HepG2 (cell line): ENCODE measurements at regions not wholly inside any gene's neighbourhood (a gene's known extent, or its start where the extent isn't known, plus 50 kb on each side); places are given as distances from the start of the nearest gene placed in this dataset.

Source experiments
- AGO1 ChIP-seq: fragments of 200-400 bp; formaldehyde crosslinking; IDR thresholded peaks from 2 replicates; pipeline ENCODE4 v1.6.1; 2017; ENCODE audit warnings: mild to moderate bottlenecking, low read depth, low read length, moderate library complexity; ENCODE audit not compliant: poor library complexity, severe bottlenecking
- CEBPB ChIP-seq: IDR thresholded peaks from 2 replicates; pipeline ENCODE4 v1.6.1; 2011; ENCODE audit warnings: low read depth, low read length, improper control_type of control experiment, borderline replicate concordance
- CTCF ChIP-seq: sonication (generic); formaldehyde crosslinking; IDR thresholded peaks from 2 replicates; pipeline ENCODE4 v1.5.0; 2020; ENCODE audit warnings: mild to moderate bottlenecking, missing genetic modification reagents, moderate library complexity
- FOXJ3 ChIP-seq: sonication (generic); formaldehyde crosslinking; IDR thresholded peaks from 2 replicates; pipeline ENCODE4 v1.4.0; 2020; ENCODE audit warnings: missing genetic modification reagents, mild to moderate bottlenecking, borderline replicate concordance
- FOXM1 ChIP-seq: sonication (generic); formaldehyde crosslinking; IDR thresholded peaks from 2 replicates; pipeline ENCODE4 v1.5.0; 2020; ENCODE audit warnings: missing genetic modification reagents
- POLR2AphosphoS5 ChIP-seq: IDR thresholded peaks from 2 replicates; pipeline ENCODE4 v1.6.1; 2012; ENCODE audit warnings: low read depth, low read length
- U2AF1 ChIP-seq: fragments of 200-400 bp; formaldehyde crosslinking; optimal IDR thresholded peaks from 2 replicates; pipeline ENCODE3; 2017; ENCODE audit warnings: mild to moderate bottlenecking, low read depth, low read length
- ZMYM4 ChIP-seq: sonication (generic); formaldehyde crosslinking; IDR thresholded peaks from 2 replicates; pipeline ENCODE4 v1.8.1; 2023; ENCODE audit warnings: mild to moderate bottlenecking, missing genetic modification reagents
- ZNF207 ChIP-seq: fragments of 450-650 bp; IDR thresholded peaks from 2 replicates; pipeline ENCODE4 v1.6.1; 2016; ENCODE audit warnings: antibody characterized with exemption, borderline replicate concordance
- ZZZ3 ChIP-seq: sonication (generic); formaldehyde crosslinking; IDR thresholded peaks from 2 replicates; pipeline ENCODE4 v1.4.0; 2020; ENCODE audit warnings: missing genetic modification reagents, mild to moderate bottlenecking, borderline replicate concordance
- TF ChIP-seq, protein P1 (sequence below): sonication (generic); formaldehyde crosslinking; IDR thresholded peaks from 2 replicates; pipeline ENCODE4 v1.4.0; 2020; ENCODE audit warnings: missing genetic modification reagents, low read depth, mild to moderate bottlenecking, borderline replicate concordance
- TF ChIP-seq, protein P2 (sequence below), 2 experiments: IDR thresholded peaks; 2 replicates each; pipeline ENCODE4 v1.6.1; 2011 to 2012; ENCODE audit warnings: low read length in 2 of 2, borderline replicate concordance in 1 of 2, low read depth in 1 of 2, mild to moderate bottlenecking in 1 of 2, moderate library complexity in 1 of 2
- TF ChIP-seq, protein P3 (sequence below), 2 experiments: sonication (generic) in 1 of 2; formaldehyde crosslinking in 1 of 2; IDR thresholded peaks; 2 replicates each; pipeline versions ENCODE4 v1.5.1 to v1.6.1; 2011 to 2020; ENCODE audit warnings: borderline replicate concordance in 1 of 2, low read depth in 1 of 2, low read length in 1 of 2, mild to moderate bottlenecking in 1 of 2, missing genetic modification reagents in 1 of 2, moderate library complexity in 1 of 2

DNA sequence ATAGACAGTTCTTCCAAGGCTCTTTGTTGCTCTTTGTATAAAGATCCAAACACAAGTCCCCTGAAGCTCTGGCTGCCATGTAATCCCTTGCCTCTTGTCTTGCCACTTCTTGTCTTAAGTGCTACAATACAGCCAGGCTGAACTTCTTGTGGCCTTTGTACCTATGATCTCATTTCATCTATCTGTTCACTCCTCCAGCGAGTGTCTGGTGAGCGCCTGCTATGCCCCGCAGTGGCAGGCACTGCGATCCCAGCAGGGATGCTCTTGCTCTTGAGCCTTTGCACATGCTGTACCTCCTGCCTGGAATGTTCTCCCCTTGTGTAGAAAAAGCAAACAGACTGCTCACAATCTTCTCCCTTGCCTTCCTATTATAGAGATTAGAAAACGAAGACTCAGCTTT lies 81.9 kb upstream of the ADPGK start:
- TF ChIP-seq POLR2AphosphoS5 (no peak), CTCF (CRISPR knock-in tag) (no peak), CEBPB (no peak), ZNF207 (no peak), FOXJ3 (CRISPR knock-in tag) (no peak), U2AF1 (no peak), ZZZ3 (CRISPR knock-in tag) (no peak), FOXM1 (CRISPR knock-in tag) (no peak), AGO1 (no peak), ZMYM4 (no peak)
- TF ChIP-seq, protein P1, sequence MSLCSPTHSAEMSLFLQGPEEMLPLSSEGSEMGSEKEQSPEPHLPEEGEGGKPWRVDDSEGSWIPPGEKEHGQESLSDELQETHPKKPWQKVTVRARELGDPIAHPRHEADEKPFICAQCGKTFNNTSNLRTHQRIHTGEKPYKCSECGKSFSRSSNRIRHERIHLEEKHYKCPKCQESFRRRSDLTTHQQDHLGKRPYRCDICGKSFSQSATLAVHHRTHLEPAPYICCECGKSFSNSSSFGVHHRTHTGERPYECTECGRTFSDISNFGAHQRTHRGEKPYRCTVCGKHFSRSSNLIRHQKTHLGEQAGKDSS (CRISPR knock-in tag) = no peak
- TF ChIP-seq, protein P2, sequence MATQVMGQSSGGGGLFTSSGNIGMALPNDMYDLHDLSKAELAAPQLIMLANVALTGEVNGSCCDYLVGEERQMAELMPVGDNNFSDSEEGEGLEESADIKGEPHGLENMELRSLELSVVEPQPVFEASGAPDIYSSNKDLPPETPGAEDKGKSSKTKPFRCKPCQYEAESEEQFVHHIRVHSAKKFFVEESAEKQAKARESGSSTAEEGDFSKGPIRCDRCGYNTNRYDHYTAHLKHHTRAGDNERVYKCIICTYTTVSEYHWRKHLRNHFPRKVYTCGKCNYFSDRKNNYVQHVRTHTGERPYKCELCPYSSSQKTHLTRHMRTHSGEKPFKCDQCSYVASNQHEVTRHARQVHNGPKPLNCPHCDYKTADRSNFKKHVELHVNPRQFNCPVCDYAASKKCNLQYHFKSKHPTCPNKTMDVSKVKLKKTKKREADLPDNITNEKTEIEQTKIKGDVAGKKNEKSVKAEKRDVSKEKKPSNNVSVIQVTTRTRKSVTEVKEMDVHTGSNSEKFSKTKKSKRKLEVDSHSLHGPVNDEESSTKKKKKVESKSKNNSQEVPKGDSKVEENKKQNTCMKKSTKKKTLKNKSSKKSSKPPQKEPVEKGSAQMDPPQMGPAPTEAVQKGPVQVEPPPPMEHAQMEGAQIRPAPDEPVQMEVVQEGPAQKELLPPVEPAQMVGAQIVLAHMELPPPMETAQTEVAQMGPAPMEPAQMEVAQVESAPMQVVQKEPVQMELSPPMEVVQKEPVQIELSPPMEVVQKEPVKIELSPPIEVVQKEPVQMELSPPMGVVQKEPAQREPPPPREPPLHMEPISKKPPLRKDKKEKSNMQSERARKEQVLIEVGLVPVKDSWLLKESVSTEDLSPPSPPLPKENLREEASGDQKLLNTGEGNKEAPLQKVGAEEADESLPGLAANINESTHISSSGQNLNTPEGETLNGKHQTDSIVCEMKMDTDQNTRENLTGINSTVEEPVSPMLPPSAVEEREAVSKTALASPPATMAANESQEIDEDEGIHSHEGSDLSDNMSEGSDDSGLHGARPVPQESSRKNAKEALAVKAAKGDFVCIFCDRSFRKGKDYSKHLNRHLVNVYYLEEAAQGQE (IDR thresholded peaks at IDR 0.05; ENCODE audit: borderline replicate concordance in 1 of 2, low read depth in 1 of 2, low read length in 2 of 2) = no peak
- TF ChIP-seq, protein P3, sequence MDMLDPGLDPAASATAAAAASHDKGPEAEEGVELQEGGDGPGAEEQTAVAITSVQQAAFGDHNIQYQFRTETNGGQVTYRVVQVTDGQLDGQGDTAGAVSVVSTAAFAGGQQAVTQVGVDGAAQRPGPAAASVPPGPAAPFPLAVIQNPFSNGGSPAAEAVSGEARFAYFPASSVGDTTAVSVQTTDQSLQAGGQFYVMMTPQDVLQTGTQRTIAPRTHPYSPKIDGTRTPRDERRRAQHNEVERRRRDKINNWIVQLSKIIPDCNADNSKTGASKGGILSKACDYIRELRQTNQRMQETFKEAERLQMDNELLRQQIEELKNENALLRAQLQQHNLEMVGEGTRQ (IDR thresholded peaks at IDR 0.05; ENCODE audit: low read depth, low read length) = no peak
- TF ChIP-seq, protein P3 (CRISPR knock-in tag; IDR thresholded peaks at IDR 0.05; ENCODE audit: borderline replicate concordance) = no peak
